ENCODE measurements at regions not wholly inside any gene's neighbourhood (a gene's known extent, or its start where the extent isn't known, plus 50 kb on each side); places are given as distances from the start of the nearest gene placed in this dataset.

GRCh38 chr1:221039616-221040015 is 160.4 kb downstream of the HLX start:
- no peak overlapping the region for H2AFZ ChIP-seq
- no peak overlapping the region for H3K27ac ChIP-seq
- no peak overlapping the region for H3K9ac ChIP-seq
- TF ChIP-seq, protein P1, sequence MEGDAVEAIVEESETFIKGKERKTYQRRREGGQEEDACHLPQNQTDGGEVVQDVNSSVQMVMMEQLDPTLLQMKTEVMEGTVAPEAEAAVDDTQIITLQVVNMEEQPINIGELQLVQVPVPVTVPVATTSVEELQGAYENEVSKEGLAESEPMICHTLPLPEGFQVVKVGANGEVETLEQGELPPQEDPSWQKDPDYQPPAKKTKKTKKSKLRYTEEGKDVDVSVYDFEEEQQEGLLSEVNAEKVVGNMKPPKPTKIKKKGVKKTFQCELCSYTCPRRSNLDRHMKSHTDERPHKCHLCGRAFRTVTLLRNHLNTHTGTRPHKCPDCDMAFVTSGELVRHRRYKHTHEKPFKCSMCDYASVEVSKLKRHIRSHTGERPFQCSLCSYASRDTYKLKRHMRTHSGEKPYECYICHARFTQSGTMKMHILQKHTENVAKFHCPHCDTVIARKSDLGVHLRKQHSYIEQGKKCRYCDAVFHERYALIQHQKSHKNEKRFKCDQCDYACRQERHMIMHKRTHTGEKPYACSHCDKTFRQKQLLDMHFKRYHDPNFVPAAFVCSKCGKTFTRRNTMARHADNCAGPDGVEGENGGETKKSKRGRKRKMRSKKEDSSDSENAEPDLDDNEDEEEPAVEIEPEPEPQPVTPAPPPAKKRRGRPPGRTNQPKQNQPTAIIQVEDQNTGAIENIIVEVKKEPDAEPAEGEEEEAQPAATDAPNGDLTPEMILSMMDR (IDR thresholded peaks at IDR 0.05): no peak
- H3K4me3 ChIP-seq (ENCODE audit: low read depth, low read length): no peak overlapping the region
- H3K27me3 ChIP-seq (ENCODE audit: control insufficient read depth, insufficient read depth, low read length): no peaks in the 10 kb centered on the region
- no peak overlapping the region for H3K4me2 ChIP-seq (ENCODE audit: low read length)
- H3K9me3 ChIP-seq (ENCODE audit: control insufficient read depth, low read length): no peaks in the 10 kb centered on the region
- no peaks in the 10 kb centered on the region for H3K79me2 ChIP-seq
- H3K4me1 ChIP-seq: no peaks in the 10 kb centered on the region
- H3K36me3 ChIP-seq (ENCODE audit: control insufficient read depth, insufficient read depth, low read length): no peaks in the 10 kb centered on the region

DNA sequence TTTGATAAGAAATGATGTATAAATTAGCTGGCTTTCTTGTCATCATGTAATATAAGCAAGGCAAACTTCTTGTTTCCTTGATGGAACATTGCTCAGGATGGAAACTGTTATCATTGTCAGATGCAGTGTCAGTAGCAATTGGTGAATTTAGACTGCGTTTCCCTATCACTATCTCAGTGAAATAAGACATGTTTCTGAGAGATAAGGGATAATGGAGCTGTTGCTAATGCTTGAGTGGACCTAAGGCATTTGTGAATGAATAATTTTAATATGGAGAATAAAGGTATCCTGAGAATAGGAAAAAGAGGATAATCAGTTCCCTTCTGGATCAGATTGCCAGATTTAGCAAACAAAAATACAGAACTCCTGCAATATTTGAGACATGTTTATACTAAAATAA is 160.9 kb downstream of the HLX start:
- TF ChIP-seq, protein P1 (IDR thresholded peaks at IDR 0.05): no peak
- Histone ChIP-seq H3K36me3 (ENCODE audit: control insufficient read depth, insufficient read depth, low read length) (no peaks in the 10 kb centered on the region), H3K27ac (no peak overlapping the region)

GRCh38 chr1:221040691-221041285 is 161.5 kb downstream of the HLX start:
- H3K27me3 ChIP-seq (ENCODE audit: control insufficient read depth, insufficient read depth, low read length): no peaks in the 10 kb centered on the region
- H3K36me3 ChIP-seq (ENCODE audit: control insufficient read depth, insufficient read depth, low read length): no peaks in the 10 kb centered on the region

More for the DNA sequence above, 160.9 kb downstream of the HLX start:
- H3K9ac ChIP-seq: no peak overlapping the region
- H2AFZ ChIP-seq: no peak overlapping the region
- H3K4me1 ChIP-seq: no peaks in the 10 kb centered on the region
- no peaks in the 10 kb centered on the region for H3K27me3 ChIP-seq (ENCODE audit: control insufficient read depth, insufficient read depth, low read length)
- no peak overlapping the region for H3K4me3 ChIP-seq (ENCODE audit: low read depth, low read length)
- H3K4me2 ChIP-seq (ENCODE audit: low read length): no peak overlapping the region
- no peaks in the 10 kb centered on the region for H3K79me2 ChIP-seq
- H3K9me3 ChIP-seq (ENCODE audit: control insufficient read depth, low read length): no peaks in the 10 kb centered on the region

GRCh38 chr1:221044538-221044937 is 165.3 kb downstream of the HLX start:
- Histone ChIP-seq H3K4me3 (ENCODE audit: low read depth, low read length) (no peak overlapping the region), H3K4me2 (ENCODE audit: low read length) (no peak overlapping the region), H3K9me3 (ENCODE audit: control insufficient read depth, low read length) (no peaks in the 10 kb centered on the region), H3K36me3 (ENCODE audit: control insufficient read depth, insufficient read depth, low read length) (no peaks in the 10 kb centered on the region), H2AFZ (no peak overlapping the region), H3K79me2 (no peaks in the 10 kb centered on the region), H3K9ac (no peak overlapping the region), H3K4me1 (no peaks in the 10 kb centered on the region), H3K27me3 (ENCODE audit: control insufficient read depth, insufficient read depth, low read length) (no peaks in the 10 kb centered on the region), H3K27ac (no peak overlapping the region)
- TF ChIP-seq, protein P1 (IDR thresholded peaks at IDR 0.05): no peak

More at GRCh38 chr1:221040691-221041285, 161.5 kb downstream of the HLX start:
- no peak overlapping the region for H2AFZ ChIP-seq
- TF ChIP-seq, protein P1 (IDR thresholded peaks at IDR 0.05): no peak
- no peak overlapping the region for H3K9ac ChIP-seq
- no peak overlapping the region for H3K4me2 ChIP-seq (ENCODE audit: low read length)
- H3K9me3 ChIP-seq (ENCODE audit: control insufficient read depth, low read length): no peaks in the 10 kb centered on the region
- H3K79me2 ChIP-seq: no peaks in the 10 kb centered on the region
- H3K4me1 ChIP-seq: no peaks in the 10 kb centered on the region
- no peak overlapping the region for H3K4me3 ChIP-seq (ENCODE audit: low read depth, low read length)
- H3K27ac ChIP-seq: no peak overlapping the region

DNA sequence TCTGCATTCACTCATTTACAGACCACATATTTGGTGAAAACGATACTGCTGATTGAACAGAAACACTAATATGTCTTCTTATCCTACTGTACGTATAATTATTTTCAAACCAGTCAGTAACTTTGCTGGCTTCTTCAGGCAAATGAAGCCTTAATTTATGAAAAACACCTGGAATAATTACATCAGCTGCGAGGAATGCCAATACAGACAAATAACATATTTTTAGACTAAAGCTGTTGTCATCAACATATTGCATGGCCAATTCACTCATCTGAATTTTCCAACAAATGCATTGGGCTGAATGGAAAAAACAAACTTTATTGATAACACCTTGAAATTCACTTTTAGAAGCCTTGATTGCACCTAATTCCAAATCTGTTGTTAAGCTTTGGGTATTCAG is 165.9 kb downstream of the HLX start:
- no peak overlapping the region for H2AFZ ChIP-seq
- no peaks in the 10 kb centered on the region for H3K27me3 ChIP-seq (ENCODE audit: control insufficient read depth, insufficient read depth, low read length)
- H3K9ac ChIP-seq: no peak overlapping the region
- H3K27ac ChIP-seq: no peak overlapping the region
- no peak overlapping the region for H3K4me3 ChIP-seq (ENCODE audit: low read depth, low read length)
- no peak overlapping the region for H3K4me2 ChIP-seq (ENCODE audit: low read length)
- no peaks in the 10 kb centered on the region for H3K79me2 ChIP-seq
- no peaks in the 10 kb centered on the region for H3K4me1 ChIP-seq
- TF ChIP-seq, protein P1 (IDR thresholded peaks at IDR 0.05): no peak
- H3K9me3 ChIP-seq (ENCODE audit: control insufficient read depth, low read length): no peaks in the 10 kb centered on the region
- no peaks in the 10 kb centered on the region for H3K36me3 ChIP-seq (ENCODE audit: control insufficient read depth, insufficient read depth, low read length)
